ENCODE measurements at regions not wholly inside any gene's neighbourhood (a gene's known extent, or its start where the extent isn't known, plus 50 kb on each side); places are given as distances from the start of the nearest gene placed in this dataset.
"Not testable (repeated sequence)": the region's sequence is repeated elsewhere in the genome, so short reads cannot be mapped to it uniquely, and the experiment has no call there.

DNA sequence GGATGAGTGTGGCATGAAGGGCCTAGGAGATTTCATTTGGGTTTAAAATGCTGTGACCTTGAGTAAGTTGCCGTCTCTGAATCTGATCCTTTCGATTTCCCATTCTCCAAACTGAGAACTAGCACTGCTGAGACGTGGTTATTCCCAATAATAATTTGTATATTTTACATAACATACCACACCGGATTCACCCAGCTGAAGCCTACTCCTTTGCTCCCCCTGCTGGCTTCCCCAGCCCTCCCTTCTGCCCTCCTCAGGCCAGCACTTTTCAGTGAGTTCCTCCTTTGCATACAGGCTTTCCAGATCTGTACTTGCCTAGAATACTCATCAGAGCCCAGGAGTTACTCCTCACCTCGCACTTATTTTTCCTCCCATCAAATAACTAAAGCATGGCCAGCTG is 255.1 kb downstream of the OR4F29 start:
- not testable (repeated sequence) for DNase-seq

DNA sequence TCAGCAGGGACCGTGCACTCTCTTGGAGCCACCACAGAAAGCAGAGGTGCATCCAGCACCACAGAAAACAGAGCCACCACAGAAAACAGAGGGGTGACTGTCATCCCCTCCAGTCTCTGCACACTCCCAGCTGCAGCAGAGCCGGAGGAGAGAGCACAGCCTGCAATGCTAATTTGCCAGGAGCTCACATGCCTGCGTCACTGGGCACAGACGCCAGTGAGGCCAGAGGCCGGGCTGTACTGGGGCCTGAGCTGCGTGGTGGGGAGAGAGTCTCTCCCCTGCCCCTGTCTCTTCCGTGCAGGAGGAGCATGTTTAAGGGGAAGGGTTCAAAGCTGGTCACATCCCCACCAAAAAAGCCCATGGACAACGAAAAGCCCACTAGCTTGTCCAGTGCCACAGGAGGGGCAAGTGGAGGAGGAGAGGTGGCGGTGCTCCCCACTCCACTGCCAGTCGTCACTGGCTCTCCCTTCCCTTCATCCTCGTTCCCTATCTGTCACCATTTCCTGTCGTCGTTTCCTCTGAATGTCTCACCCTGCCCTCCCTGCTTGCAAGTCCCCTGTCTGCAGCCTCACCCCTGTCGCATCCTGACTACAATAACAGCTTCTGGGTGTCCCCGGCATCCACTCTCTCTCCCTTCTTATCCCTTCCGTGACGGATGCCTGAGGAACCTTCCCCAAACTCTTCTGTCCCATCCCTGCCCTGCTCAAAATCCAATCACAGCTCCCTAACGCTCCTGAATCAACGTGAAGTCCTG is 260.0 kb downstream of the OR4F29 start:
- DNase-seq, result peak; percentile 15

- DNase-seq, result not testable (repeated sequence)
Observed at GRCh38 chr1:190678-191077, 260.8 kb downstream of the OR4F29 start.

DNA sequence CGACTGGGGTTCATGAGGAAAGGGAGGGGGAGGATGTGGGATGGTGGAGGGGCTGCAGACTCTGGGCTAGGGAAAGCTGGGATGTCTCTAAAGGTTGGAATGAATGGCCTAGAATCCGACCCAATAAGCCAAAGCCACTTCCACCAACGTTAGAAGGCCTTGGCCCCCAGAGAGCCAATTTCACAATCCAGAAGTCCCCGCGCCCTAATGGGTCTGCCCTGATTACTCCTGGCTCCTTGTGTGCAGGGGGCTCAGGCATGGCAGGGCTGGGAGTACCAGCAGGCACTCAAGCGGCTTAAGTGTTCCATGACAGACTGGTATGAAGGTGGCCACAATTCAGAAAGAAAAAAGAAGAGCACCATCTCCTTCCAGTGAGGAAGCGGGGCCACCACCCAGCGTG is 261.6 kb downstream of the OR4F29 start:
- not testable (repeated sequence) for DNase-seq

- DNase-seq, result not testable (repeated sequence)
Observed at GRCh38 chr1:189270-189669, 262.2 kb downstream of the OR4F29 start.

DNA sequence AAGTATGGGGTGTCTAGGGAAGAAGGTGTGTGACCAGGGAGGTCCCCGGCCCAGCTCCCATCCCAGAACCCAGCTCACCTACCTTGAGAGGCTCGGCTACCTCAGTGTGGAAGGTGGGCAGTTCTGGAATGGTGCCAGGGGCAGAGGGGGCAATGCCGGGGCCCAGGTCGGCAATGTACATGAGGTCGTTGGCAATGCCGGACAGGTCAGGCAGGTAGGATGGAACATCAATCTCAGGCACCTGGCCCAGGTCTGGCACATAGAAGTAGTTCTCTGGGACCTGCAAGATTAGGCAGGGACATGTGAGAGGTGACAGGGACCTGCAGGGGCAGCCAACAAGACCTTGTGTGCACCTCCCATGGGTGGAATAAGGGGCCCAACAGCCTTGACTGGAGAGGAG is 264.2 kb downstream of the OR4F29 start:
- DNase-seq, result not testable (repeated sequence)

DNA sequence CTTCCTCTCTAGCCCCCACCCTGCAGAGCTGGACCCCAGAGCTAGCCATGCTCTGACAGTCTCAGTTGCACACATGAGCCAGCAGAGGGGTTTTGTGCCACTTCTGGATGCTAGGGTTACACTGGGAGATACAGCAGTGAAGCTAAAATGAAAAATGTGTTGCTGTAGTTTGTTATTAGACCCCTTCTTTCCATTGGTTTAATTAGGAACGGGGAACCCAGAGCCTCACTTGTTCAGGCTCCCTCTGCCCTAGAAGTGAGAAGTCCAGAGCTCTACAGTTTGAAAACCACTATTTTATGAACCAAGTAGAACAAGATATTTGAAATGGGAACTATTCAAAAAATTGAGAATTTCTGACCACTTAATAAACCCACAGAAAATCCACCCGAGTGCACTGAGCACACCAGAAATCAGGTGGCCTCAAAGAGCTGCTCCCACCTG is 264.8 kb downstream of the OR4F29 start:
- not testable (repeated sequence) for DNase-seq

DNA sequence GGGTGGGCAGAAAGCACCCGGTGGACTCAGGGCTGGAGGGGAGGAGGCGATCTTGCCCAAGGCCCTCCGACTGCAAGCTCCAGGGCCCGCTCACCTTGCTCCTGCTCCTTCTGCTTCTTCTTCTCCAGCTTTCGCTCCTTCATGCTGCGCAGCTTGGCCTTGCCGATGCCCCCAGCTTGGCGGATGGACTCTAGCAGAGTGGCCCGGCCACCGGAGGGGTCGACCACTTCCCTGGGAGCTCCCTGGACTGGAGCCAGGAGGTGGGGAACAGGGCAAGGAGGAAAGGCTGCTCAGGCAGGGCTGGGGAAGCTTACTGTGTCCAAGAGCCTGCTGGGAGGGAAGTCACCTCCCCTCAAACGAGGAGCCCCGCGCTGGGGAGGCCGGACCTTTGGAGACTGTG is 265.3 kb downstream of the OR4F29 start:
- DNase-seq, result not testable (repeated sequence)

- DNase-seq, result not testable (repeated sequence)
Observed at GRCh38 chr1:185526-185925, 266.0 kb downstream of the OR4F29 start.

DNA sequence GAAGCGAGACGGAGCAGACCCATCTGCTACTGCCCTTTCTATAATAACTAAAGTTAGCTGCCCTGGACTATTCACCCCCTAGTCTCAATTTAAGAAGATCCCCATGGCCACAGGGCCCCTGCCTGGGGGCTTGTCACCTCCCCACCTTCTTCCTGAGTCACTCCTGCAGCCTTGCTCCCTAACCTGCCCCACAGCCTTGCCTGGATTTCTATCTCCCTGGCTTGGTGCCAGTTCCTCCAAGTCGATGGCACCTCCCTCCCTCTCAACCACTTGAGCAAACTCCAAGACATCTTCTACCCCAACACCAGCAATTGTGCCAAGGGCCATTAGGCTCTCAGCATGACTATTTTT is 267.2 kb downstream of the OR4F29 start:
- DNase-seq, result not testable (repeated sequence)

- not testable (repeated sequence) for DNase-seq
Observed at GRCh38 chr1:183620-184335, 267.7 kb downstream of the OR4F29 start.

DNA sequence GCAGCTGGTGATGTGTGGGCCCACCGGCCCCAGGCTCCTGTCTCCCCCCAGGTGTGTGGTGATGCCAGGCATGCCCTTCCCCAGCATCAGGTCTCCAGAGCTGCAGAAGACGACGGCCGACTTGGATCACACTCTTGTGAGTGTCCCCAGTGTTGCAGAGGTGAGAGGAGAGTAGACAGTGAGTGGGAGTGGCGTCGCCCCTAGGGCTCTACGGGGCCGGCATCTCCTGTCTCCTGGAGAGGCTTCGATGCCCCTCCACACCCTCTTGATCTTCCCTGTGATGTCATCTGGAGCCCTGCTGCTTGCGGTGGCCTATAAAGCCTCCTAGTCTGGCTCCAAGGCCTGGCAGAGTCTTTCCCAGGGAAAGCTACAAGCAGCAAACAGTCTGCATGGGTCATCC is 268.4 kb downstream of the OR4F29 start:
- DNase-seq, result not testable (repeated sequence)

GRCh38 chr1:182631-183030 is 268.8 kb downstream of the OR4F29 start:
- DNase-seq, result not testable (repeated sequence)

DNA sequence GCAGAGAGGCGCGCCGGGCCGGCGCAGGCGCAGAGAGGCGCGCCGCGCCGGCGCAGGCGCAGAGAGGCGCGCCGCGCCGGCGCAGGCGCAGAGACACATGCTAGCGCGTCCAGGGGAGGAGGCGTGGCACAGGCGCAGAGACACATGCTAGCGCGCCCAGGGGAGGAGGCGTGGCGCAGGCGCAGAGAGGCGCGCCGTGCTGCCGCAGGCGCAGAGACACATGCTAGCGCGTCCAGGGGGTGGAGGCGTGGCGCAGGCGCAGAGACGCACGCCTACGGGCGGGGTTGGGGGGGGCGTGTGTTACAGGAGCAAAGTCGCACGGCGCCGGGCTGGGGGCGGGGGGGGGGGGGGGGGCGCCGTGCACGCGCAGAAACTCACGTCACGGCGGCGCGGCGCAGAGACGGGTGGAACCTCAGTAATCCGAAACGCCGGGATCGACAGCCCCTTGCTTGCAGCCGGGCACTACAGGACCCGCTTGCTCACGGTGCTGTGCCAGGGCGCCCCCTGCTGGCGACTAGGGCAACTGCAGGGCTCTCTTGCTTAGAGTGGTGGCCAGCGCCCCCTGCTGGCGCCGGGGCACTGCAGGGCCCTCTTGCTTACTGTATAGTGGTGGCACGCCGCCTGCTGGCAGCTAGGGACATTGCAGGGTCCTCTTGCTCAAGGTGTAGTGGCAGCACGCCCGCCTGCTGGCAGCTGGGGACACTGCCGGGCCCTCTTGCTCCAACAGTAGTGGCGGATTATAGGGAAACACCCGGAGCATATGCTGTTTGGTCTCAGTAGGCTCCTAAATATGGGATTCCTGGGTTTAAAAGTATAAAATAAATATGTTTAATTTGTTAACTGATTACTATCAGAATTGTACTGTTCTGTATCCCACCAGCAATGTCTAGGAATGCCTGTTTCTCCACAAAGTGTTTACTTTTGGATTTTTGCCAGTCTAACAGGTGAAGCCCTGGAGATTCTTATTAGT is 269.9 kb downstream of the OR4F29 start:
- peak; percentile 54 for DNase-seq

DNA sequence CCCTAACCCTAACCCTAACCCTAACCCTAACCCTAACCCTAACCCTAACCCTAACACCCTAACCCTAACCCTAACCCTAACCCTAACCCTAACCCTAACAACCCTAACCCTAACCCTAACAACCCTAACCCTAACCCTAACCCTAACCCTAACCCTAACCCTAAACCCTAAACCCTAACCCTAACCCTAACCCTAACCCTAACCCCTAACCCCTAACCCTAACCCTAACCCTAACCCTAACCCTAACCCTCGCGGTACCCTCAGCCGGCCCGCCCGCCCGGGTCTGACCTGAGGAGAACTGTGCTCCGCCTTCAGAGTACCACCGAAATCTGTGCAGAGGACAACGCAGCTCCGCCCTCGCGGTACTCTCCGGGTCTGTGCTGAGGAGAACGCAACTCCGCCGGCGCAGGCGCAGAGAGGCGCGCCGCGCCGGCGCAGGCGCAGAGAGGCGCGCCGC is 270.7 kb downstream of the OR4F29 start:
- DNase-seq, result peak; percentile 9

DNA sequence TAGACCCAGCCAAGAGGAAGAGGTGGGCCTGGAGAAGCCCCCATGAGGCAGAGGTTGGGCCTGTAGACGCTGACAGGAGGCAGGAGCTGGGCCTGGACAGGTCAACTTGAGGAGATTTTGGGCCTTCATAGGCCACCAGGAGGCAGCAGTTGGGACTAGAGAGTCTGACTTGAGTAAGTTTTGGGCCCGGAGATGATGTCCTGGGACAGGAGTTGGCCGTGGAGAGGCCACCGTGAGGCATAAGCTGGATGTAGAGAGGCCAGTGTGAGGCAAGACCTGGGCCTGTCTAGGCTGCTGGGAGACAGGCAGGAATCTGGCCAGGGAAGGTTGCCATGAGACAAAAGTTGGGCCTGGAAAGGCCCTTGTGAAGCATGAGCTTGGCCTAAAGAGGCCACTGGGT is 312.6 kb downstream of the OR4F29 start:
- not testable (repeated sequence) for DNase-seq

DNA sequence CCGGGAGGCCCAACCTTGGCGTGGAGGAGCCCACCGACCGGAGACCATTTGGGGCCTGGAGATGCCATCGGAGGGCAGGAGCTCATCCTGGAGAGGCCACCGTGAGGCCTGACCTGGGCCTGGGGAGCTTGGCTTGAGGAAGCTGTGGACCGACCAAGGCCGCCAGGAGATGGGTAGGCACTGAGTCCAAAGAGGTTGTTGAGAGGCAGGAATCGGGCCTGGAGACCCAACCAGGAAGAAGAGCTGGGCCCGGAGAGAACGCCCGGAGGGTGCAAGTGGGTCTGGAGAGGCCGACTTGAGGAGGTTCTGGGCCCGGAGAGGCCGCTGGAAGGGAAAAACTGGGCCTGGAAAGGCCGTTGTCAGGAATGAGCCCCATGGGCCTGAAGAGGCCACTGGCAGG is 313.8 kb downstream of the OR4F29 start:
- not testable (repeated sequence) for DNase-seq

GRCh38 chr1:136344-136932 is 315.0 kb downstream of the OR4F29 start:
- not testable (repeated sequence) for DNase-seq

DNA sequence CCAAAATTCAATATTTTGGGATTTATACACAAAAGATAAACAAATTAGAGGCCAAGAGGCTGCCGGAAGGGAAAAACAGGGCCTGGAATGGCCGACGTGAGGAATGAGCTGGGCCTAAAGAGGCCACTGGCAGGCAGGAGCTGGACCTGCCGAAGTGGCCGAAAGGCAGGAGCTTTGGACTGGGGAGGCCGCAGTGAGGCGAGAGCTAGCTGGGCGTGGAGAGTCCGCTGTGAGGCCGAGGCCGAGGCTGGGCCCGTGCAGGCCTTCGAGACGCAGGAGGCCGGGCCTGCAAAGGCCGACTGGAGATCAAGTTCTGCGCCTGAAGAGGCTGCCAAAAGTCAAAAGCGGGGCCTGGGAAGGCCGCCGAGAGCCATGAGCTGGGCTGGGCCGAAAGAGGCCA is 316.5 kb downstream of the OR4F29 start:
- DNase-seq, result not testable (repeated sequence)

- not testable (repeated sequence) for DNase-seq
Observed at GRCh38 chr1:118440-118839, 333.0 kb downstream of the OR4F29 start.

DNA sequence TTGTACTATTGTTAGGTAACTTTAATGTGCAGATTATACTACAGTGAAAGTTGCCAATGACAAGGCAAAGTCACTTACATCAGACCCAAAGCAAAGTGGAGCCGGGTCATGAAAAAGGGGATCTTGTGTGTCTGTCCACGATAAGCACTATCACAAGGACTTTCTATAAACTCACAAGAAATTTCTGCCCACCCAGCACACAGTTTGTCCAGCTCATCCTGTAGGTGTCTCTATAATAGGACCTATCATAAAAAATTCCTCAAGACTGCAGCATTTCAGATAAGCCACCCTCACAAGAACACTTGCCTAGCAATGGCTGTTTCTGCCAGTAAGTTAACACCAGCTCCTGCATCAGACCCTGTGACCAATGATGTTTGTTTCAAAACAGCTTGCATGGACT is 335.9 kb downstream of the OR4F29 start:
- not testable (repeated sequence) for DNase-seq

DNA sequence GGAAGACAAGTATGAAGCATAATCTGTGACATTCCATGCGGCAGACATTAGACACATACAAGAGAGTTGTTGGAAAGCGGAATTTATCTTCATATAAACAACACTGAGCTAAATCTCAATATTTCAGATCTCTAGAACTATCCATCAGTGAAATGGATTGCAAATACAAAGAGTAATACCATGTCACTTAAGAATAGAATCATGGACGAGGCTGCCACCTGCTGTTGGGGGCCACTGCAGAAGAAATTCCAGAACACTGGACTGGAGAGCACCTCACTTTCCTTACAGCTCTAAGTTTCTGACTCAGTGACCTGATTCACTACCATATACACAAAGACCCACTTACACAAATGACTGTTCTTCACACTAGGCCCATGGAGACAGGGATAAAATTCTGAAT is 346.7 kb downstream of the OR4F29 start:
- DNase-seq, result not testable (repeated sequence)

Measured in CD4-positive, alpha-beta T cell treated with Interleukin-21 for 1 hour (primary cell).